ENCODE measurements at regions not wholly inside any gene's neighbourhood (a gene's known extent, or its start where the extent isn't known, plus 50 kb on each side); places are given as distances from the start of the nearest gene placed in this dataset.
"Not testable (repeated sequence)": the region's sequence is repeated elsewhere in the genome, so short reads cannot be mapped to it uniquely, and the experiment has no call there.

- Mint-ChIP-seq H3K36me3 (no peaks in the 10 kb centered on the region), H3K4me1 (no peaks in the 10 kb centered on the region), H3K27ac (no peak overlapping the region), H3K9me3 (peaks cover 0 to 13% (median 2%) of the 10 kb centered on the region in 3 donors), H3K27me3 (no peaks in the 10 kb centered on the region), H3K4me3 (no peak overlapping the region)
Observed at GRCh38 chr17:71200597-71200996, 920.2 kb upstream of the SOX9 start.

GRCh38 chr17:71201639-71202038 is 919.2 kb upstream of the SOX9 start:
- Mint-ChIP-seq H3K4me3 (no peak overlapping the region), H3K36me3 (no peaks in the 10 kb centered on the region), H3K27ac (no peak overlapping the region), H3K4me1 (no peaks in the 10 kb centered on the region), H3K27me3 (no peaks in the 10 kb centered on the region), H3K9me3 (peaks cover 0 to 13% (median 0%) of the 10 kb centered on the region in 3 donors)

- H3K27ac Mint-ChIP-seq, result no peak overlapping the region
- H3K36me3 Mint-ChIP-seq, result no peaks in the 10 kb centered on the region
- no peaks in the 10 kb centered on the region for H3K4me1 Mint-ChIP-seq
- peaks cover 0 to 7% (median 0%) of the 10 kb centered on the region in 3 donors for H3K9me3 Mint-ChIP-seq
- no peak overlapping the region for H3K4me3 Mint-ChIP-seq
- no peaks in the 10 kb centered on the region for H3K27me3 Mint-ChIP-seq
Observed at GRCh38 chr17:71202449-71202848, 918.4 kb upstream of the SOX9 start.

GRCh38 chr17:71203953-71204352 is 916.9 kb upstream of the SOX9 start:
- H3K4me1 Mint-ChIP-seq, result no peaks in the 10 kb centered on the region
- H3K27ac Mint-ChIP-seq, result no peak overlapping the region
- peaks cover 0 to 10% (median 1%) of the 10 kb centered on the region in 3 donors for H3K9me3 Mint-ChIP-seq
- no peaks in the 10 kb centered on the region for H3K27me3 Mint-ChIP-seq
- H3K4me3 Mint-ChIP-seq, result no peak overlapping the region
- no peaks in the 10 kb centered on the region for H3K36me3 Mint-ChIP-seq

- not testable (repeated sequence) for H3K36me3 Mint-ChIP-seq, H3K4me1 Mint-ChIP-seq, H3K27ac Mint-ChIP-seq, H3K4me3 Mint-ChIP-seq, H3K27me3 Mint-ChIP-seq
- peaks cover 4 to 14% (median 5%) of the 10 kb centered on the region in 3 donors for H3K9me3 Mint-ChIP-seq
Observed at GRCh38 chr17:71205951-71206350, 914.9 kb upstream of the SOX9 start.

GRCh38 chr17:71208111-71208704 is 912.6 kb upstream of the SOX9 start:
- Mint-ChIP-seq H3K27me3 (no peaks in the 10 kb centered on the region), H3K36me3 (no peaks in the 10 kb centered on the region), H3K27ac (no peak overlapping the region), H3K9me3 (peaks cover 6 to 10% (median 9%) of the 10 kb centered on the region in 3 donors), H3K4me3 (no peak overlapping the region), H3K4me1 (no peaks in the 10 kb centered on the region)

- H3K4me1 Mint-ChIP-seq, result no peaks in the 10 kb centered on the region
Observed at GRCh38 chr17:71213936-71214335, 906.9 kb upstream of the SOX9 start.

GRCh38 chr17:71217769-71218168 is 903.1 kb upstream of the SOX9 start:
- no peak overlapping the region for H3K4me3 Mint-ChIP-seq

More at GRCh38 chr17:71213936-71214335, 906.9 kb upstream of the SOX9 start:
- Mint-ChIP-seq H3K9me3 (peaks cover 11 to 17% (median 13%) of the 10 kb centered on the region in 3 donors), H3K4me3 (no peak overlapping the region), H3K36me3 (no peaks in the 10 kb centered on the region), H3K27me3 (no peaks in the 10 kb centered on the region), H3K27ac (no peak overlapping the region)

GRCh38 chr17:71224824-71225575 is 895.8 kb upstream of the SOX9 start:
- Mint-ChIP-seq H3K9me3 (peaks cover 0 to 16% (median 0%) of the 10 kb centered on the region in 3 donors), H3K36me3 (no peaks in the 10 kb centered on the region)

More at GRCh38 chr17:71217769-71218168, 903.1 kb upstream of the SOX9 start:
- Mint-ChIP-seq H3K4me1 (no peaks in the 10 kb centered on the region), H3K9me3 (peaks cover 7 to 18% (median 15%) of the 10 kb centered on the region in 3 donors), H3K36me3 (no peaks in the 10 kb centered on the region), H3K27ac (no peak overlapping the region), H3K27me3 (no peaks in the 10 kb centered on the region)

GRCh38 chr17:71227841-71228240 is 893.0 kb upstream of the SOX9 start:
- no peak overlapping the region for H3K27ac Mint-ChIP-seq
- no peaks in the 10 kb centered on the region for H3K27me3 Mint-ChIP-seq
- peaks cover 0 to 11% (median 3%) of the 10 kb centered on the region in 3 donors for H3K9me3 Mint-ChIP-seq
- H3K4me3 Mint-ChIP-seq, result no peak overlapping the region
- no peaks in the 10 kb centered on the region for H3K4me1 Mint-ChIP-seq
- no peaks in the 10 kb centered on the region for H3K36me3 Mint-ChIP-seq

More at GRCh38 chr17:71224824-71225575, 895.8 kb upstream of the SOX9 start:
- Mint-ChIP-seq H3K27ac (no peak overlapping the region), H3K27me3 (no peaks in the 10 kb centered on the region), H3K4me1 (no peaks in the 10 kb centered on the region), H3K4me3 (no peak overlapping the region)

- Mint-ChIP-seq H3K36me3 (no peaks in the 10 kb centered on the region), H3K27ac (no peak overlapping the region), H3K9me3 (peaks cover 0 to 7% (median 4%) of the 10 kb centered on the region in 3 donors), H3K27me3 (no peaks in the 10 kb centered on the region), H3K4me1 (no peaks in the 10 kb centered on the region), H3K4me3 (no peak overlapping the region)
Observed at GRCh38 chr17:71229070-71229469, 891.8 kb upstream of the SOX9 start.

- Mint-ChIP-seq H3K4me1 (no peaks in the 10 kb centered on the region), H3K27me3 (no peaks in the 10 kb centered on the region), H3K36me3 (no peaks in the 10 kb centered on the region), H3K27ac (no peak overlapping the region), H3K9me3 (peaks cover 1 to 7% (median 4%) of the 10 kb centered on the region in 3 donors), H3K4me3 (no peak overlapping the region)
Observed at GRCh38 chr17:71232801-71233559, 887.8 kb upstream of the SOX9 start.

- no peaks in the 10 kb centered on the region for H3K36me3 Mint-ChIP-seq
- H3K9me3 Mint-ChIP-seq, result peaks cover 1 to 7% (median 4%) of the 10 kb centered on the region in 3 donors
- H3K4me1 Mint-ChIP-seq, result no peaks in the 10 kb centered on the region
- H3K27me3 Mint-ChIP-seq, result no peaks in the 10 kb centered on the region
- no peak overlapping the region for H3K27ac Mint-ChIP-seq
- no peak overlapping the region for H3K4me3 Mint-ChIP-seq
Observed at GRCh38 chr17:71234349-71234748, 886.5 kb upstream of the SOX9 start.

GRCh38 chr17:71237903-71238538 is 882.8 kb upstream of the SOX9 start:
- no peaks in the 10 kb centered on the region for H3K4me1 Mint-ChIP-seq
- no peaks in the 10 kb centered on the region for H3K27me3 Mint-ChIP-seq
- no peak overlapping the region for H3K4me3 Mint-ChIP-seq
- H3K36me3 Mint-ChIP-seq, result no peaks in the 10 kb centered on the region
- no peak overlapping the region for H3K27ac Mint-ChIP-seq
- H3K9me3 Mint-ChIP-seq, result peaks cover 1 to 3% (median 2%) of the 10 kb centered on the region in 3 donors

All from IgD-negative memory B cell (primary cell).